ENCODE measurements at regions not wholly inside any gene's neighbourhood (a gene's known extent, or its start where the extent isn't known, plus 50 kb on each side); places are given as distances from the start of the nearest gene placed in this dataset.

GRCh38 chr4:54898056-54898562 lies 227.3 kb downstream of the KDR start (continued):
- TF ChIP-seq ZSCAN18 (tag by site-specific recombination; IDR thresholded peaks at IDR 0.05): no peak

- Histone ChIP-seq H3K36me3 (ENCODE audit: control insufficient read depth in 2 of 2, insufficient read depth in 1 of 2, low read length in 2 of 2) (no peaks in the 10 kb centered on the region), H3K27ac (ENCODE audit: extremely low read depth, low read depth, low read length) (no peak overlapping the region), H3K4me3 (ENCODE audit: low read depth, low read length) (no peak overlapping the region), H3K9me3 (ENCODE audit: control insufficient read depth, insufficient read depth, low read depth, low read length) (no peaks in the 10 kb centered on the region), H3K4me1 (ENCODE audit: control insufficient read depth, insufficient read depth, low read length) (no peaks in the 10 kb centered on the region)
- ChIA-PET CTCF (no interaction called here), POLR2A (no interaction called here)
- TF ChIP-seq ZNF768 (tag by site-specific recombination; IDR thresholded peaks at IDR 0.05) (no peak), ZNF449 (tag by site-specific recombination; IDR thresholded peaks at IDR 0.05) (no peak), PRDM6 (tag by site-specific recombination; IDR thresholded peaks at IDR 0.05) (no peak), ZNF660 (tag by site-specific recombination; IDR thresholded peaks at IDR 0.05) (no peak), CTCF (tag by site-specific recombination; IDR thresholded peaks at IDR 0.05) (no peak), ZNF114 (tag by site-specific recombination; IDR thresholded peaks at IDR 0.05) (no peak)
Measured at GRCh38 chr4:54897590-54897989, 227.8 kb downstream of the KDR start.

- H3K4me1 ChIP-seq (ENCODE audit: control insufficient read depth, insufficient read depth, low read length): no peaks in the 10 kb centered on the region
- H3K9me3 ChIP-seq (ENCODE audit: control insufficient read depth, insufficient read depth, low read depth, low read length): no peaks in the 10 kb centered on the region
- no peaks in the 10 kb centered on the region for H3K36me3 ChIP-seq (ENCODE audit: control insufficient read depth in 2 of 2, insufficient read depth in 1 of 2, low read length in 2 of 2)
- H3K4me3 ChIP-seq (ENCODE audit: low read depth, low read length): no peak overlapping the region
- ChIA-PET CTCF (no interaction called here), POLR2A (no interaction called here)
- no peak overlapping the region for H3K27ac ChIP-seq (ENCODE audit: extremely low read depth, low read depth, low read length)
- TF ChIP-seq ZNF19 (tag by site-specific recombination; IDR thresholded peaks at IDR 0.05; ENCODE audit: low read depth) (no peak), ATF2 (tag by site-specific recombination; IDR thresholded peaks at IDR 0.05; ENCODE audit: low read depth) (no peak), ZNF362 (tag by site-specific recombination; IDR thresholded peaks at IDR 0.05) (no peak), ZXDB (tag by site-specific recombination; IDR thresholded peaks at IDR 0.05) (no peak), YY2 (tag by site-specific recombination; IDR thresholded peaks at IDR 0.05) (no peak), ZNF248 (tag by site-specific recombination; IDR thresholded peaks at IDR 0.05) (no peak), ZNF677 (tag by site-specific recombination; IDR thresholded peaks at IDR 0.05) (no peak), ZNF274 (IDR thresholded peaks at IDR 0.05; ENCODE audit: low read length) (no peak), ZNF274 (tag by site-specific recombination; IDR thresholded peaks at IDR 0.05; ENCODE audit: borderline replicate concordance) (no peak), ZNF621 (tag by site-specific recombination; IDR thresholded peaks at IDR 0.05) (no peak), ZBTB10 (tag by site-specific recombination; IDR thresholded peaks at IDR 0.05) (no peak), PRDM1 (tag by site-specific recombination; IDR thresholded peaks at IDR 0.05) (no peak), ZNF26 (tag by site-specific recombination; IDR thresholded peaks at IDR 0.05) (no peak)
Measured at GRCh38 chr4:54882616-54883015, 224.9 kb downstream of the KIT start.

All from HEK293 (cell line).